Hepatic stellate cell (primary cell): ENCODE measurements at regions not wholly inside any gene's neighbourhood (a gene's known extent, or its start where the extent isn't known, plus 50 kb on each side); places are given as distances from the start of the nearest gene placed in this dataset.

Experiments used
- DNase-seq: peaks from one replicate; pipeline ENCODE4 v3.0.0; 2011; ENCODE audit warnings: low spot score

GRCh38 chr4:41359836-41360213, 103.1 kb downstream of the UCHL1 start:
- DNase-seq = no peak

GRCh38 chr4:41360214-41360920, 103.6 kb downstream of the UCHL1 start:
- DNase-seq = peak; percentile 18

GRCh38 chr4:41360921-41361793, 104.4 kb downstream of the UCHL1 start:
- DNase-seq = peak; percentile 10

GRCh38 chr4:41361794-41362526, 105.2 kb downstream of the UCHL1 start:
- no peak for DNase-seq

- DNase-seq = no peak
Observed at GRCh38 chr4:41362621-41363383, 106.1 kb downstream of the UCHL1 start.

GRCh38 chr4:41363384-41363981, 106.8 kb downstream of the UCHL1 start:
- no peak for DNase-seq

- DNase-seq = no peak
Observed at GRCh38 chr4:41364876-41365275, 108.1 kb downstream of the UCHL1 start.

GRCh38 chr4:41365681-41366080, 109.0 kb downstream of the UCHL1 start:
- no peak for DNase-seq

- DNase-seq = no peak
Observed at GRCh38 chr4:41366911-41367517, 110.3 kb downstream of the UCHL1 start.

GRCh38 chr4:41369680-41370079, 113.0 kb downstream of the UCHL1 start:
- DNase-seq = no peak

GRCh38 chr4:41373221-41373620, 116.5 kb downstream of the UCHL1 start:
- no peak for DNase-seq

GRCh38 chr4:41374490-41374889, 117.8 kb downstream of the UCHL1 start:
- DNase-seq = no peak

- no peak for DNase-seq
Observed at GRCh38 chr4:41375561-41375960, 118.8 kb downstream of the UCHL1 start.

- no peak for DNase-seq
Observed at GRCh38 chr4:41377196-41377595, 120.5 kb downstream of the UCHL1 start.

- no peak for DNase-seq
Observed at GRCh38 chr4:41379230-41379629, 122.5 kb downstream of the UCHL1 start.

GRCh38 chr4:41380511-41381157, 123.9 kb downstream of the UCHL1 start:
- no peak for DNase-seq

- DNase-seq = no peak
Observed at GRCh38 chr4:41381384-41381783, 124.7 kb downstream of the UCHL1 start.

GRCh38 chr4:41384992-41385391, 128.3 kb downstream of the UCHL1 start:
- no peak for DNase-seq

- no peak for DNase-seq
Observed at GRCh38 chr4:41385481-41385880, 128.8 kb downstream of the UCHL1 start.

GRCh38 chr4:41388080-41388479, 131.4 kb downstream of the UCHL1 start:
- DNase-seq = no peak

GRCh38 chr4:41389356-41389755, 132.6 kb downstream of the UCHL1 start:
- DNase-seq = no peak
